ENCODE measurements at regions not wholly inside any gene's neighbourhood (a gene's known extent, or its start where the extent isn't known, plus 50 kb on each side); places are given as distances from the start of the nearest gene placed in this dataset.

DNA sequence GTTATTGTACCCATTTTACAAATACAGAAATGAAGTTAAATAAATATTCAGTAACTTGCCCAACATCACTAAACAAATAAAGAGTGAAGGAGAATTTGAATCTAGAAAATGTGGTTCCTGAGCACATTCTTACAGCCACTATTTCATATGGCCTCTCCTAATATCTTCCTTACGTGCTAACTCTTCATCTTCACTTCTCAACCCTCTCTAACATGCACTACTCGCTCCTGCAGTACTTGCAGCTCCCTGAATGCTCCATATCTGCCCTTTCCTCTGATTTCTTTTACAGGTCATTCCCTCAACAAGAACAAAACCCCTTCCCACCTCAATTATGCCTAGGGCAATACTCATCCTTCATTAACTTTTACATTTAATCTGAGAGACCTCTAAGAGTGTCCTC, 711.5 kb downstream of the CETN3 start:
- intact Hi-C loops (cut with DNase I; ENCODE audit: low total_unique reads), result no loop called here
- no peaks in the 10 kb centered on the region for H3K36me3 ChIP-seq
- no peaks in the 10 kb centered on the region for H3K27me3 ChIP-seq (replicated peaks in 1 of 7)
- H3K4me1 ChIP-seq, result no peaks in the 10 kb centered on the region
- no peak overlapping the region for H3K4me3 ChIP-seq
- H3K9me3 ChIP-seq, result no peaks in the 10 kb centered on the region
- WGBS, 5 donors, result 87 to 94% (median 90%) methylated on average over 2 of the region's 2 CpGs
- H3K27ac ChIP-seq, result no peak overlapping the region
- no peak for DNase-seq
- no peak for TF ChIP-seq POLR2AphosphoS5 (IDR thresholded peaks at IDR 0.05)
- TF ChIP-seq, protein P1, sequence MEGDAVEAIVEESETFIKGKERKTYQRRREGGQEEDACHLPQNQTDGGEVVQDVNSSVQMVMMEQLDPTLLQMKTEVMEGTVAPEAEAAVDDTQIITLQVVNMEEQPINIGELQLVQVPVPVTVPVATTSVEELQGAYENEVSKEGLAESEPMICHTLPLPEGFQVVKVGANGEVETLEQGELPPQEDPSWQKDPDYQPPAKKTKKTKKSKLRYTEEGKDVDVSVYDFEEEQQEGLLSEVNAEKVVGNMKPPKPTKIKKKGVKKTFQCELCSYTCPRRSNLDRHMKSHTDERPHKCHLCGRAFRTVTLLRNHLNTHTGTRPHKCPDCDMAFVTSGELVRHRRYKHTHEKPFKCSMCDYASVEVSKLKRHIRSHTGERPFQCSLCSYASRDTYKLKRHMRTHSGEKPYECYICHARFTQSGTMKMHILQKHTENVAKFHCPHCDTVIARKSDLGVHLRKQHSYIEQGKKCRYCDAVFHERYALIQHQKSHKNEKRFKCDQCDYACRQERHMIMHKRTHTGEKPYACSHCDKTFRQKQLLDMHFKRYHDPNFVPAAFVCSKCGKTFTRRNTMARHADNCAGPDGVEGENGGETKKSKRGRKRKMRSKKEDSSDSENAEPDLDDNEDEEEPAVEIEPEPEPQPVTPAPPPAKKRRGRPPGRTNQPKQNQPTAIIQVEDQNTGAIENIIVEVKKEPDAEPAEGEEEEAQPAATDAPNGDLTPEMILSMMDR (IDR thresholded peaks at IDR 0.05 in 8 of 11, conservative IDR thresholded peaks at IDR 0.05 in 3 of 11), result no peak
- TF ChIP-seq POLR2A (IDR thresholded peaks at IDR 0.05), result no peak

DNA sequence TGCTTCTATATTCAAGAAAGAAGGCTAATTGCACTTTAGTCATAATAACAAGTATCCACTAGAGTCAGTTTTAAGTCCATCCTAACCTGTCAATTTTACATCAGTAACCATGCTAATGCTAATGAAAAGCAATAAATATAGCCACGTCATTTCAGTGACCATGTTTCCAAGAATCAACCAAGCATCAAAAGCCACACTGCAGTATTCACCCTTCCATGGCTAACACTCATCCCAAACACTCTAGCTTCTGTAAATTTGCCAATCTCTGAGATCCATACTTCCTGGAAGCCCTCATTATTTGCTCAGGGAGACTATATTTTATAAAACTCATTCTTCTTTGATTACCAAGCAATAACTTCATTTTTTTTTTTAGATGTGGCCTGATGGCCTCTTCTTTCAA, 712.0 kb downstream of the CETN3 start:
- no peak for DNase-seq
- WGBS, 5 donors, result 66 to 74% (median 69%) methylated on average over 1 of the region's 1 CpG
- TF ChIP-seq, protein P1 (IDR thresholded peaks at IDR 0.05 in 8 of 11, conservative IDR thresholded peaks at IDR 0.05 in 3 of 11), result no peak
- TF ChIP-seq POLR2AphosphoS5 (IDR thresholded peaks at IDR 0.05) (no peak), POLR2A (IDR thresholded peaks at IDR 0.05) (no peak)
- no peaks in the 10 kb centered on the region for H3K4me1 ChIP-seq
- intact Hi-C loops (cut with DNase I; ENCODE audit: low total_unique reads), result no loop called here
- H3K36me3 ChIP-seq, result no peaks in the 10 kb centered on the region
- no peak overlapping the region for H3K4me3 ChIP-seq
- H3K27ac ChIP-seq, result no peak overlapping the region
- H3K9me3 ChIP-seq, result no peaks in the 10 kb centered on the region
- H3K27me3 ChIP-seq (replicated peaks in 1 of 7), result no peaks in the 10 kb centered on the region

DNA sequence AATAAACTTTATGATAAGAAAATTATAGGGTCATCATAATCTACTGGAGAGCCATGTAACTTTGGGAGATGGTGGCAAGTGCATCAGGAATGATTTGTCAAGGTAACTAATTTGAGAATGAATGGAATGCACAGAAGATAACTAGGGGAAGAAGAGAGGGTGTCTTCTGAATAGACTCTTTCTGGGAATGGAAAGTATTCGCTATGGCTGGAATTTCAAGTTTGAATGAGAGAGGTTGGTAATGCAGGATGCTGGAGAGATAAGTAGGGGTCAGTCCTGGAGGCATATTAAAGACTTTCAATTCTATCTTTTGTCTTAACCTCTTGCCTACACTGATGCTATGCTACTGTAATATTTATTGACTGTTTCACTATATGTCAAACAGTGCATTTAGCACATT, 714.2 kb downstream of the CETN3 start:
- H3K27ac ChIP-seq, result no peak overlapping the region
- intact Hi-C loops (cut with DNase I; ENCODE audit: low total_unique reads), result no loop called here
- TF ChIP-seq POLR2AphosphoS5 (IDR thresholded peaks at IDR 0.05) (no peak), POLR2A (IDR thresholded peaks at IDR 0.05) (no peak)
- TF ChIP-seq, protein P1 (IDR thresholded peaks at IDR 0.05 in 8 of 11, conservative IDR thresholded peaks at IDR 0.05 in 3 of 11), result no peak
- H3K4me3 ChIP-seq, result no peak overlapping the region
- no peaks in the 10 kb centered on the region for H3K9me3 ChIP-seq
- DNase-seq, result no peak
- H3K27me3 ChIP-seq (replicated peaks in 1 of 7), result no peaks in the 10 kb centered on the region
- H3K4me1 ChIP-seq, result no peaks in the 10 kb centered on the region
- H3K36me3 ChIP-seq, result no peaks in the 10 kb centered on the region
- WGBS, 5 donors, result 81 to 96% (median 90%) methylated on average over 1 of the region's 1 CpG

DNA sequence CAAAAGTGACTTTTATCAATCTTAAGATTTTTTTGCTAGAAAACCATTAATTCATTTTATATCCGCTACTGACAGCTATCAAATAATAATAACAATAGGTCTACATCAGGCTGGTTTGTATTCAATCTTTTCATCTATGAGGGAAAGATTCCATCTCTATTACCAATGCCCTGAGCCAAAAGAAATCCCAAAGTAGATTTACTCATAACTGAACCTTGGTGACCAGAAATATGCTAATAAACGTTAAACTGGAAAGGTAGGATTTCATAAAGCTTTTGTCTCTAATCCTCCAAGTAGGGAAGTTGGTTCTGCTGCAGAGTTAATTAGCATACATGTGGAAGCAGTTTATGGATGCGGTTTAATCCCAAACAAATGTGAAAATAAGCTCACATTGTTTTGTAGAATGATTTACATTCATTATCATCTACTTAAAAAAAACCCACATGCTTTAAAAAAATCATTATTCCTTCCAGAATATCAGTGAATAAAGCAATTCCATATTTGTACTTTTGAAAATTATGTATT, 715.5 kb downstream of the CETN3 start:
- H3K27ac ChIP-seq, result no peak overlapping the region
- TF ChIP-seq POLR2A (IDR thresholded peaks at IDR 0.05) (no peak), POLR2AphosphoS5 (IDR thresholded peaks at IDR 0.05) (no peak)
- TF ChIP-seq, protein P1 (IDR thresholded peaks at IDR 0.05 in 8 of 11, conservative IDR thresholded peaks at IDR 0.05 in 3 of 11), result no peak
- no peak overlapping the region for H3K4me3 ChIP-seq
- intact Hi-C loops (cut with DNase I; ENCODE audit: low total_unique reads), result no loop called here
- H3K9me3 ChIP-seq, result no peaks in the 10 kb centered on the region
- no peak for DNase-seq
- no peaks in the 10 kb centered on the region for H3K27me3 ChIP-seq (replicated peaks in 1 of 7)
- H3K4me1 ChIP-seq, result no peaks in the 10 kb centered on the region
- WGBS, 5 donors, result 85 to 91% (median 86%) methylated on average over 3 of the region's 3 CpGs
- no peaks in the 10 kb centered on the region for H3K36me3 ChIP-seq

Data from spleen (tissue), 11 donors.